22Rv1 (cell line): ENCODE measurements at regions not wholly inside any gene's neighbourhood (a gene's known extent, or its start where the extent isn't known, plus 50 kb on each side); places are given as distances from the start of the nearest gene placed in this dataset.

Experiments used
- ZFX ChIP-seq: fragments of 450-650 bp; IDR thresholded peaks from 2 replicates; pipeline ENCODE4 v1.6.1; 2017; ENCODE audit warnings: antibody characterized with exemption, borderline replicate concordance
- TF ChIP-seq, protein P1 (sequence below): fragments of 450-650 bp; IDR thresholded peaks from 2 replicates; pipeline ENCODE4 v1.5.1; 2017; ENCODE audit warnings: mild to moderate bottlenecking

DNA sequence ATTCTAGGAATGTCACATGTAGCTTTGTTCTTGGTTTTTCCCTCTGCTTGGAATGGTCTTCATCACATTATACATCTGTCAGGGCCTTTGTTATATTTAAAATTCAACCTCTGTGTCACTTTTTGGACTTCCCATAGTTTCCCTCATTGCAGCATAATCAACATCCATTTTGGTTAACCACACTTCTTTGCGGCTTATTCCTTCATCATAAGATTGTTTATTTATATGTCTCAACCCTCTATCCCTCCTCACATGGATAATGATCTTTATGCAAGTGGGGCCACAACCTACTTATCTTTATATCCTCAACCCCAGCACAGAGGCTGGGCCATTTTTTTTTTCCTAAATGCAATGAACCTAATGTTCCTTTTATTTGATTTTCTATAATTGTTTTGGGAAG is 260.0 kb upstream of the THBS1 start:
- TF ChIP-seq, protein P1, sequence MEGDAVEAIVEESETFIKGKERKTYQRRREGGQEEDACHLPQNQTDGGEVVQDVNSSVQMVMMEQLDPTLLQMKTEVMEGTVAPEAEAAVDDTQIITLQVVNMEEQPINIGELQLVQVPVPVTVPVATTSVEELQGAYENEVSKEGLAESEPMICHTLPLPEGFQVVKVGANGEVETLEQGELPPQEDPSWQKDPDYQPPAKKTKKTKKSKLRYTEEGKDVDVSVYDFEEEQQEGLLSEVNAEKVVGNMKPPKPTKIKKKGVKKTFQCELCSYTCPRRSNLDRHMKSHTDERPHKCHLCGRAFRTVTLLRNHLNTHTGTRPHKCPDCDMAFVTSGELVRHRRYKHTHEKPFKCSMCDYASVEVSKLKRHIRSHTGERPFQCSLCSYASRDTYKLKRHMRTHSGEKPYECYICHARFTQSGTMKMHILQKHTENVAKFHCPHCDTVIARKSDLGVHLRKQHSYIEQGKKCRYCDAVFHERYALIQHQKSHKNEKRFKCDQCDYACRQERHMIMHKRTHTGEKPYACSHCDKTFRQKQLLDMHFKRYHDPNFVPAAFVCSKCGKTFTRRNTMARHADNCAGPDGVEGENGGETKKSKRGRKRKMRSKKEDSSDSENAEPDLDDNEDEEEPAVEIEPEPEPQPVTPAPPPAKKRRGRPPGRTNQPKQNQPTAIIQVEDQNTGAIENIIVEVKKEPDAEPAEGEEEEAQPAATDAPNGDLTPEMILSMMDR = no peak
- TF ChIP-seq ZFX = no peak
